K562 (cell line): ENCODE measurements at regions not wholly inside any gene's neighbourhood (a gene's known extent, or its start where the extent isn't known, plus 50 kb on each side); places are given as distances from the start of the nearest gene placed in this dataset.

Source experiments
- ATAC-seq: fragments of 200-7000 bp; cut with Tn5 transposase; 3 replicates; pipeline ENCODE4 v1.9.1; 2020; ENCODE audit warnings: moderate library complexity
- BruUV-seq: library from RNA; stranded (reverse); fragments of 400-500 nt; replicated peaks from 2 replicates; lab custom pipeline; 2021; lab: Mats Ljungman, UMichigan
- CTCF ChIA-PET: fragments of 300-600 bp; formaldehyde crosslinking; extraction: SDS; loops from one replicate; lab custom pipeline; 2021; ENCODE audit warnings: low intra/inter-chr PET ratio; lab: Yijun Ruan, JAX
- POLR2A ChIA-PET: fragments of 300-600, 350-650 bp; sonication (Branson Sonifier 250); formaldehyde crosslinking; extraction: SDS; loops from one replicate; lab custom pipeline; 2021; ENCODE audit warnings: antibody characterized with exemption, inconsistent platforms; lab: Yijun Ruan, JAX
- DNase-seq, 4 experiments: peaks; one replicate each; pipeline versions ENCODE4 v3.0.0 to v3.0.0-alpha.2; 2011 to 2018; ENCODE audit warnings: low spot score in 3 of 4, mixed read lengths in 3 of 4; ENCODE audit errors: extremely low read depth in 1 of 4
- FAIRE-seq: peaks from 2 replicates; lab custom pipeline; 2011; peaks lifted over from hg19 to GRCh38; lab: Jason Lieb, UNC
- H2AFZ ChIP-seq: 2 replicates; pipeline ENCODE4 v1.6.0; 2011; ENCODE audit warnings: low read depth, low read length, control low read depth, inconsistent platforms
- H3K27ac ChIP-seq: fragments of 200-600 bp; 3 replicates; pipeline ENCODE4 v1.8.0; 2011; ENCODE audit warnings: low read depth, mild to moderate bottlenecking, control low read depth, inconsistent platforms, low read length, moderate library complexity, mixed read lengths; ENCODE audit errors: extremely low read depth
- H3K27me3 ChIP-seq, 2 experiments: fragments of 300-600 bp in 1 of 2; 2 replicates in 1 of 2; 3 replicates in 1 of 2; pipeline versions ENCODE4 v1.6.0 to v1.8.0; 2011; ENCODE audit warnings: inconsistent platforms in 2 of 2, low read length in 2 of 2, mild to moderate bottlenecking in 1 of 2, mixed read lengths in 1 of 2, moderate library complexity in 1 of 2; ENCODE audit not compliant: control insufficient read depth in 2 of 2, insufficient read depth in 2 of 2
- H3K36me3 ChIP-seq: fragments of 300-600 bp; 3 replicates; pipeline ENCODE4 v1.8.0; 2011; ENCODE audit warnings: mild to moderate bottlenecking, low read length, inconsistent platforms; ENCODE audit not compliant: control insufficient read depth, insufficient read depth
- H3K4me1 ChIP-seq, 2 experiments: fragments of 200-600 bp in 1 of 2; replicated peaks in 1 of 2; 2 replicates in 1 of 2; 3 replicates in 1 of 2; pipeline versions ENCODE4 v1.5.1 to v1.8.0; 2011; ENCODE audit warnings: inconsistent platforms in 2 of 2, low read length in 2 of 2, mild to moderate bottlenecking in 1 of 2, mixed read lengths in 1 of 2, moderate library complexity in 1 of 2; ENCODE audit not compliant: control insufficient read depth in 2 of 2, insufficient read depth in 2 of 2
- H3K4me2 ChIP-seq: 2 replicates; pipeline ENCODE4 v1.6.1; 2011; ENCODE audit warnings: low read length, control low read depth, inconsistent platforms, mixed read lengths; ENCODE audit not compliant: insufficient read depth
- H3K4me3 ChIP-seq: fragments of 200-600 bp; sonication (generic), shearing (Covaris generic); 2 replicates; pipeline ENCODE4 v1.5.1; 2016; ENCODE audit warnings: control low read depth, inconsistent platforms
- H3K79me2 ChIP-seq: fragments of 200-600 bp; 3 replicates; pipeline ENCODE4 v1.8.0; 2011; ENCODE audit warnings: low read length, inconsistent platforms; ENCODE audit not compliant: control insufficient read depth, insufficient read depth
- H3K9ac ChIP-seq, 2 experiments: 2 replicates each; pipeline versions ENCODE4 v1.6.0 to v1.6.1; 2011; ENCODE audit warnings: low read depth in 2 of 2, low read length in 2 of 2, control low read depth in 1 of 2, inconsistent platforms in 1 of 2, mild to moderate bottlenecking in 1 of 2, mixed read lengths in 1 of 2; ENCODE audit not compliant: insufficient read depth in 1 of 2
- H3K9me1 ChIP-seq: one replicate; pipeline ENCODE4 v1.6.0; 2011; ENCODE audit warnings: inconsistent platforms, mild to moderate bottlenecking, low read length, moderate library complexity; ENCODE audit not compliant: control insufficient read depth, insufficient read depth
- H3K9me3 ChIP-seq: replicated peaks from 2 replicates; pipeline ENCODE4 v1.5.1; 2011; ENCODE audit warnings: low read depth, low read length, inconsistent platforms; ENCODE audit not compliant: control insufficient read depth, insufficient read depth
- H4K20me1 ChIP-seq: replicated peaks from 2 replicates; pipeline ENCODE4 v1.6.1; 2011; ENCODE audit warnings: low read length, inconsistent platforms, mixed read lengths; ENCODE audit not compliant: control insufficient read depth, insufficient read depth
- CBX8 ChIP-seq: fragments of 200-600 bp; sonication (generic); IDR thresholded peaks from 2 replicates; pipeline ENCODE4 v1.6.1; 2012; ENCODE audit warnings: borderline replicate concordance, mixed run types, low read depth, mild to moderate bottlenecking, moderate library complexity, mixed read lengths, low read length, control low read depth, inconsistent platforms; ENCODE audit not compliant: poor library complexity, severe bottlenecking; ENCODE audit errors: extremely low read depth
- CREM ChIP-seq: IDR thresholded peaks from 2 replicates; pipeline ENCODE4 v1.6.1; 2014; ENCODE audit warnings: antibody characterized with exemption, low read depth
- EHMT2 ChIP-seq: fragments of 450-650 bp; IDR thresholded peaks from 2 replicates; pipeline ENCODE4 v1.6.1; 2018; ENCODE audit warnings: antibody characterized with exemption
- LCOR ChIP-seq: sonication (generic); formaldehyde crosslinking; IDR thresholded peaks from 2 replicates; pipeline ENCODE4 v1.8.0; 2022; ENCODE audit warnings: mild to moderate bottlenecking, missing genetic modification reagents
- MBD2 ChIP-seq: sonication (generic); IDR thresholded peaks from 2 replicates; pipeline ENCODE4 v1.6.1; 2016; ENCODE audit warnings: low read depth, borderline replicate concordance
- NFRKB ChIP-seq: fragments of 450-650 bp; IDR thresholded peaks from 2 replicates; pipeline ENCODE4 v1.6.1; 2016; ENCODE audit warnings: low read depth
- NFXL1 ChIP-seq: fragments of 450-650 bp; formaldehyde crosslinking; IDR thresholded peaks from 2 replicates; pipeline ENCODE4 v1.4.0; 2021; ENCODE audit warnings: mild to moderate bottlenecking
- NUFIP1 ChIP-seq: fragments of 450-650 bp; IDR thresholded peaks from 2 replicates; pipeline ENCODE4 v1.6.1; 2018; ENCODE audit not compliant: partially characterized antibody
- POLR2H ChIP-seq: IDR thresholded peaks from 2 replicates; pipeline ENCODE4 v1.6.1; 2016; ENCODE audit warnings: missing genetic modification characterization, low read depth, mild to moderate bottlenecking, control low read depth, missing compliant biosample characterization, moderate library complexity
- SREBF1 ChIP-seq: fragments of 150-350 bp; IDR thresholded peaks from 2 replicates; pipeline ENCODE4 v1.6.1; 2014; ENCODE audit warnings: antibody characterized with exemption, low read depth, low read length, borderline replicate concordance
- ZNF324 ChIP-seq: fragments of 250-450 bp; sonication (Bioruptor Pico); IDR thresholded peaks from 2 replicates; pipeline ENCODE4 v1.4.0; 2020; ENCODE audit warnings: mild to moderate bottlenecking
- ZNF778 ChIP-seq: fragments of 450-650 bp; formaldehyde crosslinking; IDR thresholded peaks from 2 replicates; pipeline ENCODE4 v1.4.0; 2020; ENCODE audit warnings: mild to moderate bottlenecking, moderate library complexity
- in situ Hi-C: fragments of 300-500 bp; cut with MboI; formaldehyde crosslinking; loops from 4 replicates; pipeline ENCODE4 v1.15.0; 2018; ENCODE audit warnings: inconsistent platforms, mixed read lengths
- intact Hi-C: fragments of 100-400 bp; cut with micrococcal nuclease; formaldehyde crosslinking; loops from 2 replicates; pipeline ENCODE4 v1.14.2; 2022
- TF ChIP-seq, protein P1 (sequence below), 2 experiments: IDR thresholded peaks; 2 replicates each; pipeline ENCODE4 v1.6.1; 2011; ENCODE audit warnings: borderline replicate concordance in 1 of 2, control low read depth in 1 of 2, low read depth in 1 of 2, low read length in 1 of 2, mild to moderate bottlenecking in 1 of 2, mixed read lengths in 1 of 2, moderate library complexity in 1 of 2; ENCODE audit not compliant: insufficient read depth in 1 of 2, insufficient read length in 1 of 2, poor library complexity in 1 of 2, severe bottlenecking in 1 of 2; ENCODE audit errors: extremely low read depth in 1 of 2

DNA sequence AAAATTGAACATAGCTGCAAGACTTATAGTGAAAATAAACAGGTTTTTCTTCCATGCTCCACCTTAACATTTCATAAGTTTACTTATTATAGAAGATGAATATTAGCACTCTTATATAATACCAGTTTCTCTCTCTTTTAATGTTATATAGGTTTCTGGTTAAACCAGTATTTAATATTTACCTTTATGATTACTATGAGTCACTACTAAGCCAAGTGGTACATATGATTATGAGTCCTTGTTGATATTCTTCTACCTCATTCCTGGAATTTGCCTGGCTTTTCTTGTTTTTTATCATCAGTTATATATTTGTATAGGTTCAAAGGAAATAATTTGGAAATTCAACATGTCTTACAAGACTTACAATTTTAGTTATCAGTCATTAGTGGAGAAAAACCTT, 89.9 kb upstream of the MAOA start (continued):
- TF ChIP-seq NFRKB = no peak
- no peak for TF ChIP-seq SREBF1
- TF ChIP-seq NFXL1 (CRISPR knock-in tag) = no peak
- no peak for TF ChIP-seq EHMT2
- no peak for TF ChIP-seq ZNF324
- TF ChIP-seq ZNF778 = no peak
- no peak for TF ChIP-seq NUFIP1
- TF ChIP-seq, all 486 proteins: peak for 0

DNA sequence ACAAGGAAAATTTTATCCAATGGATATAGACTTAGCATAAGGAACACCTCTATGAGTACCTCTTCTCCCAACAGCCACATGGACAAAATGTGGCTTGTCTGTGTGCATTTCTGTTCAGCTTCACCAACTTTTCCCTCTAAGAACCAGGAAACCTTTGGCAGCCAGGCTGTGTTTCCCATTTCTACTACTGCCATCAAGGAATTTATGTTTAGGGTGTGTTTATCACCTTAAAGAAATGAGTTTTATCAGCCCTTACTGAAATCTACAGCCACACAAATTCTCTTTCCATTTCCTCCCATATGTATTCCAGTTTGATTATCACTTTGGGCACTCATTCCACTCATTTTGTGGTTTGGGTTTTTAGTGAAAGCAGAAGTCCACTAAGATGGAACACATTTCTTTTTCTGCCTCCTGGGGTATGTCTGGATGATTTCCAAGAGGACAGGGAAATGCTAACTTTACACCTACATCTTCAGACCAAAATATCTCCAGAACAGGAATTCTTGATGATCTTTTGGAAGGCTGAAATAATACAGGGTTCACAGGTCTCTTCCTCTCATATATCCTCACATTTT, 82.6 kb upstream of the MAOA start:
- in situ Hi-C loops = loop anchor here (25.0 kb wide), 1 partner anchor 1786 kb away; no protein-coding TSS in a partner anchor
- no peak overlapping the region for H3K4me3 ChIP-seq
- H3K9ac ChIP-seq = no peak overlapping the region
- no peak for FAIRE-seq
- no peaks in the 10 kb centered on the region for H3K4me1 ChIP-seq
- no peaks in the 10 kb centered on the region for H3K79me2 ChIP-seq
- POLR2A ChIA-PET = no interaction called here
- no TSS peak for BruUV-seq
- intact Hi-C loops = no loop called here
- no peak overlapping the region for H3K27ac ChIP-seq
- no peak for TF ChIP-seq MBD2
- no peak for TF ChIP-seq CBX8
- no peak for TF ChIP-seq LCOR
- no peak for TF ChIP-seq CREM
- no peak for TF ChIP-seq POLR2H
- TF ChIP-seq, protein P1, sequence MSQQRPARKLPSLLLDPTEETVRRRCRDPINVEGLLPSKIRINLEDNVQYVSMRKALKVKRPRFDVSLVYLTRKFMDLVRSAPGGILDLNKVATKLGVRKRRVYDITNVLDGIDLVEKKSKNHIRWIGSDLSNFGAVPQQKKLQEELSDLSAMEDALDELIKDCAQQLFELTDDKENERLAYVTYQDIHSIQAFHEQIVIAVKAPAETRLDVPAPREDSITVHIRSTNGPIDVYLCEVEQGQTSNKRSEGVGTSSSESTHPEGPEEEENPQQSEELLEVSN (IDR thresholded peaks at IDR 0.05; ENCODE audit: borderline replicate concordance in 1 of 2, extremely low read depth in 1 of 2, insufficient read depth in 1 of 2, insufficient read length in 1 of 2, low read depth in 1 of 2, low read length in 1 of 2, poor library complexity in 1 of 2, severe bottlenecking in 1 of 2) = no peak
- TF ChIP-seq, all 486 proteins: peak for 0
- Histone ChIP-seq H3K36me3 (no peaks in the 10 kb centered on the region), H3K4me2 (no peak overlapping the region), H2AFZ (no peak overlapping the region), H3K9me3 (no peaks in the 10 kb centered on the region), H4K20me1 (no peaks in the 10 kb centered on the region), H3K9me1 (no peaks in the 10 kb centered on the region), H3K27me3 (no peaks in the 10 kb centered on the region)
- no peak for ATAC-seq
- CTCF ChIA-PET = no interaction called here
- DNase-seq = no peak
